ENCODE measurements at regions not wholly inside any gene's neighbourhood (a gene's known extent, or its start where the extent isn't known, plus 50 kb on each side); places are given as distances from the start of the nearest gene placed in this dataset.
"Not testable (repeated sequence)": the region's sequence is repeated elsewhere in the genome, so short reads cannot be mapped to it uniquely, and the experiment has no call there.

GRCh38 chr12:127830065-127830460, 436.9 kb upstream of the TMEM132C start:
- no peak for DNase-seq

GRCh38 chr12:127830730-127831129, 436.2 kb upstream of the TMEM132C start:
- no peak for DNase-seq

GRCh38 chr12:127832172-127832571, 434.8 kb upstream of the TMEM132C start:
- DNase-seq: no peak

- DNase-seq: not testable (repeated sequence)
Measured at GRCh38 chr12:127836802-127837201, 430.2 kb upstream of the TMEM132C start.

GRCh38 chr12:127857661-127858060, 409.3 kb upstream of the TMEM132C start:
- no peak for DNase-seq

- no peak for DNase-seq
Measured at GRCh38 chr12:127860536-127860935, 406.4 kb upstream of the TMEM132C start.

- DNase-seq: no peak
Measured at GRCh38 chr12:127861406-127861805, 405.6 kb upstream of the TMEM132C start.

- no peak for DNase-seq
Measured at GRCh38 chr12:127873306-127873705, 393.7 kb upstream of the TMEM132C start.

- no peak for DNase-seq
Measured at GRCh38 chr12:127881371-127882140, 385.4 kb upstream of the TMEM132C start.

GRCh38 chr12:127883013-127883412, 384.0 kb upstream of the TMEM132C start:
- no peak for DNase-seq

- no peak for DNase-seq
Measured at GRCh38 chr12:127885954-127886750, 380.8 kb upstream of the TMEM132C start.

- no peak for DNase-seq
Measured at GRCh38 chr12:127886827-127887226, 380.1 kb upstream of the TMEM132C start.

GRCh38 chr12:127888943-127889719, 377.8 kb upstream of the TMEM132C start:
- no peak for DNase-seq

- no peak for DNase-seq
Measured at GRCh38 chr12:127893895-127894609, 372.9 kb upstream of the TMEM132C start.

- DNase-seq: no peak
Measured at GRCh38 chr12:127896661-127897060, 370.3 kb upstream of the TMEM132C start.

GRCh38 chr12:127898616-127899015, 368.4 kb upstream of the TMEM132C start:
- no peak for DNase-seq

- DNase-seq: no peak
Measured at GRCh38 chr12:127899971-127900370, 367.0 kb upstream of the TMEM132C start.

GRCh38 chr12:127900386-127900785, 366.6 kb upstream of the TMEM132C start:
- DNase-seq: no peak

- DNase-seq: no peak
Measured at GRCh38 chr12:127903146-127903545, 363.8 kb upstream of the TMEM132C start.

GRCh38 chr12:127909041-127909440, 357.9 kb upstream of the TMEM132C start:
- DNase-seq: no peak

GRCh38 chr12:127911291-127911690, 355.7 kb upstream of the TMEM132C start:
- DNase-seq: no peak

GRCh38 chr12:127912035-127912665, 354.8 kb upstream of the TMEM132C start:
- no peak for DNase-seq

Data from CD4-positive, alpha-beta T cell treated with Interleukin-4 for 4 hours (primary cell).